DMS 273 (cell line): ENCODE measurements at regions not wholly inside any gene's neighbourhood (a gene's known extent, or its start where the extent isn't known, plus 50 kb on each side); places are given as distances from the start of the nearest gene placed in this dataset.

Source experiments
- DNase-seq: peaks from one replicate; lab custom pipeline; 2025; ENCODE audit not compliant: unreplicated experiment; lab: John Stamatoyannopoulos, UW

DNA sequence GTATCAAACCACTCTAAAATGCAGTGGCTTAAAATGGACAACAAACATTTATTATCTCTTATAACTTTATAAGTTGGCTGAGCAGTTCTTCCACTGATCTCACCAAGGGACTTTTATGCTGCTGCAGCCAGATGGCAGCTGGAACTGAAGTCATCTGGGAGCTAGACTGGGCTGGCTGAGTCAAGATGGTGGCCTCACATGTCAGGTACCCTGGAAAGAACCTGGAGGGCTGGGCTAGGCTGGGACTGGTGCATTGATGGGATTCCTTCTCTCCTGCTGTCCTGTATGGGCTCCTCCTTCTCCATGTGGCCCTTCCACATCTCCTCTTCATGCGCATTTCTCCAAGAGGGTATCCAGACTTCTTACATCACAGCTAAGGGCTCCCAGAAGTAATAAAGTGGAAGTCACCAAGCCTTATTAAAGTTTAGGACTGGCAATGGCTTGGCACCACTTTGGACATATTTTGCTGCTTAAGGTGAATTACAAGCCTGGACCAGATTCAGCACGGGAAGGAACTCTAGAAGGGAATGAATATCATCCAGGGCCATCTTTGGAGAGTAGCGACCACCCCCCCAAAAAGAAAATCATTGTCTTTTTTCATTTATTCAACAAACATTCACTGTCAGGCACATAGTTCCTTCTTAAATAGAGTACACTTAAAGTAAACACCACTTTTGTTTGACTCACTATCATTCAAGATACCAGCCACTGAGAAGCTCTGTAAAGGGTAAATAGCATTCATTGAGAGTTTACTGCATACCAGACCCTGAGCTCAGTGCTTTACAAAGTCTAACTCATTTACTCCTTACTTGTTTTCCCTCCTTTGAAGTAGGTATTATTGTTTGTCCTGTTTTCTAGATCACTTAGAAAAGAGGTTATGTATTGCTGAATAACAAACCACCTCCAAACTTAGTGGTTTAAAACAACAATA, 138.0 kb downstream of the ZFP36L2 start:
- peak; percentile 21 for DNase-seq

DNA sequence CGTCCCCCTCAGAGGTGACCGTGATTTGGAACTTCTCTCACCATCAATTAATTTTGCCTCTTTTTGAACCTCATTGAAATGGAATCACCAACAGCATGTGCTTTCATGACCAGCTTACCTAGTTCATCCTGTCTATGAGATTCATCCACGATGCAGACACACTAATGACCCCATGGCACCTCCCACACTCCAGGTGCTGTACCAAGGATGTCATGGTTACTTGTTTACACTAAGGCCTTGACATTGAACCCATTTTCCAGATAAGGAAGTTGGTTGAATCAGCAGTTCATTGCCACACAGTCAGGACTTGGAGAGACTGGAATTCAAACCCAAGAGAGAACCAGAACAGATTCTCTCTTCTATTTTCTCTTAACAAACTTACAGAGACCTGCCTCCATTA, 139.0 kb downstream of the ZFP36L2 start:
- DNase-seq: no peak

DNA sequence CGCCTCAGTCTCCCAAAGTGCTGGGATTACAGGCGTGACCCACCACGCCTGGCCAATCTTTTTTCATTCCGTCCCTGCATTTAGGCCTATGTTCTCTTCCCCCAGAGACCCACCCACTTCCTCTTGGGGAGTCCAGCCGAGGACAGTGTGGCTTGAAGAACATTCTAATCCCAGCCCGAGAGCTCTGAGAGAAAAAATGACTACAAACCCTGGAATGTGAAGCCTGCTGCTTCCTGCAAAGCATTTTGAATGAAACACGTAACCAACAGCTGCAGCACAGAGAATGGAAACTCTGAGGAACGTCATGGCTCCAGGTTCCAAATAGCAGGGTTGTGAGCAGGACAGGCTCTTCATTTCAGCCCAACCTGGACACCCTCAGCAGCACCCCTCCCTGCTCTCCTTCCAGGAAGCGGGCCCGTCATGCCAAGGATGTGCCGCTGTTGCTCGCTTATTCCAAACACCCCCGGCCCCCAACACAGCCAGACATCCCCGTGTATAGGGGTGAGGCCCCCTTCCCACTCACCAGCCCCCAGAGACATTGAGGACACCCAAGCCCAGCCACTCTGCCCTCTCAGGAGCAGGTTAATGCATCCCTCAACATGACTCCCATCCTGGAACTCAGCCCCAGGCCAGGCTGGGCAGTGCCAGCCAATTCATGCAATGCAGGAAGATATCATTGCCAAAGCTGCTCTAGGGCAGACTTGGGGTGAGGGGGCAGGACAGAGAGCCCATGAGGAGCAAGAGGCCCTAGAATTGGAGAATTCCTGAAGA, 139.8 kb downstream of the ZFP36L2 start:
- no peak for DNase-seq

DNA sequence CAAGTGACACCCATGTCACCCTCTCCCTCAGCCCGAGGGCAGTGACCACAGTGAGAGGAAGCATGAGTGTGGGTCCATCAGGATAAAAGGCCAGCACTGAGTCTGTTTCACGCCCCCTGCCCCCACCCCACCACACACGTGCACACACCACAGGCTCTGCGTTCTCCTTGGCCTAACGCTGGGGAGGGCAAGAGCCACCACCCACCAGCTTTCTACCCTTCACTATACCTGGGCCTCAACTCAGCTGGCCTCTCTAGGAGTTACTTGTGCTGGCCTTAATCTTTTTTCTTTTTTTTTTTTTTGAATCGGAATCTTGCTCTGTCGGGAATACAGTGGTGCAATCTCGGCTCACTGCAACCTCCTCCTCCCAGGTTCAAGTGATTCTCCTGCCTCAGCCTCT, 140.5 kb downstream of the ZFP36L2 start:
- no peak for DNase-seq

DNA sequence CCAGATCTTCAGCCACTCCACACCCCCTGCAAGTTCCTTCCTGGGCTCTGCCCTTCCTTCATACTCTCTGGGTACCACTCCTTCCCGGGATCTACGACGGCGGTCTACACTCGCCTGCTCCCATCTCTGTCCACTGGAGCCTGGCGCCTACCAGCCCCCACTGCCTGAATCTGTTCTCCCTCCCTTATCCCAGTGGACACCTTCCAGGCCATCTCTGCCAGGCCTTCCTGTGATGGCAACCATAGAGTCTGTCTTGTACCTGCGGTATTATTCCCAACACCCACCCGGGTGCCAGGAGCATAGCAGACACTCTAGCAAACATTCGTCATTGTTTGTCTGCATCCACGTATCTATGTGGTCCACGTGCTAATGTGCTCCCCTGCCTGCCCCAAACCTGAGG, 140.9 kb downstream of the ZFP36L2 start:
- no peak for DNase-seq

DNA sequence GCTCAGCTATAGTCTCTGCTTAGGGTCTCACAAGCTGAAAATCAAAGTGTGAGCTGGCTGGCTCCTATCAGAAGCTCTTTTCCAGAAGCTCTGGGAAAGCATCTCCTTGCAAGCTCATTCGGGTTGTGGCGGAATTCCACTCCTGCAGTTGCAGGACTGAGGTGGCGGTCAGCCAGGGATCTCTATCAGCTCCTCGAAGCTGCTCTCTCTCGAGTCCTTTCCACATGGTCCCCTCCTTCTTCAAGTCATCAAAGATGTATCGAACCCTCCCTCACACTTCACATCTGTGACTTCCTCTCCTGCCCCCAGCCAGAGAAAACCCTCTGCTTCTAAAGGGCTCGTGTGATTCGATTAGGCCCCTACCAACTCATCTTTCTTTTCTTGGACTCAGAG, 141.7 kb downstream of the ZFP36L2 start:
- peak; percentile 23 for DNase-seq

DNA sequence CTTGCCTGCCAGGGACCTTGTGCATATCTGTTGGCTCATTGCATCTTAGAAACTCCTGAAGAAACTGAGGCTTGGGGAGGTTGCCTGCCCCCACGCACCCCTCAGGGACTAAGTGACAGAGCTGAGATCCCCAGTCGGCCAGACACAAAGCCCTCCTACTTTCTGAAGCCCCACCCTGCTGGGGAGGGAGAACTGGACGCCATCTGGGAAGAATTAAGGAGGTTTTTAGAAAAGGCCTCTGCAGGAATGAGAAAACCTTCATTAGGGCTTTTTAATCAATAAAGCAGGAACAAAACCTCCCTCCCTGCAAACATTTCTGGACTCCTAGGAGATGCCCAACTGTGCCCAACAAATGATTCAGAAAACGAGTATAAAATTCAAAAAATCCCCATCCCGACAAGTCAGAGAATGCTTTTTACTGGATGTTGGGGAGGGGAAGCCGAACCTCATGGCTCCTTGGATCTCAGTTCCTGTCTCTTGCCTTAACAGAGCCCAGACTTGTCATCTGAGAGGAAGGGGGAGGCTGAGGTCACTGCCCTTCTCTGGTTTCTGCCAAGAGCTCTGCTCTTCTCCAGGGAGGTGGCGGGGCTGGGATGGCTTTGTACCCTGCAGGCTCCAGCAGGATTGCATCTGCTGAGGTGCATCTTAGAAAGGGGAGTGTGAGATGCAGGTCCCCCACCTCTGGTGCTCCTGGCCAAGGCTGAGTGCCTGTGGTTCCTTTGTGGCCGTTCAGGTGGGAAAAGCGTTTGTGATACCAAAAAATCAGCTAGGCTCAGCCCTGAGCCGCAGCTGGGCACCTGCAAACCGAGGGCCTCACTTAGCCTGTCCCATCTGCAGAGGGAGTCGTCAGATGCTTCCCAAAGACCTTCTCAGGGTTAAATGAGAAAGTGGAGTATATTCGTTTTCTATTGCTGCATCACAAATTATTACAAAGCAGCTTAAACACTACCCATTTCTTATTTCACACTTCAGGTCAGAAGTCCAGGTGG, 142.4 kb downstream of the ZFP36L2 start:
- DNase-seq: peak; percentile 49

DNA sequence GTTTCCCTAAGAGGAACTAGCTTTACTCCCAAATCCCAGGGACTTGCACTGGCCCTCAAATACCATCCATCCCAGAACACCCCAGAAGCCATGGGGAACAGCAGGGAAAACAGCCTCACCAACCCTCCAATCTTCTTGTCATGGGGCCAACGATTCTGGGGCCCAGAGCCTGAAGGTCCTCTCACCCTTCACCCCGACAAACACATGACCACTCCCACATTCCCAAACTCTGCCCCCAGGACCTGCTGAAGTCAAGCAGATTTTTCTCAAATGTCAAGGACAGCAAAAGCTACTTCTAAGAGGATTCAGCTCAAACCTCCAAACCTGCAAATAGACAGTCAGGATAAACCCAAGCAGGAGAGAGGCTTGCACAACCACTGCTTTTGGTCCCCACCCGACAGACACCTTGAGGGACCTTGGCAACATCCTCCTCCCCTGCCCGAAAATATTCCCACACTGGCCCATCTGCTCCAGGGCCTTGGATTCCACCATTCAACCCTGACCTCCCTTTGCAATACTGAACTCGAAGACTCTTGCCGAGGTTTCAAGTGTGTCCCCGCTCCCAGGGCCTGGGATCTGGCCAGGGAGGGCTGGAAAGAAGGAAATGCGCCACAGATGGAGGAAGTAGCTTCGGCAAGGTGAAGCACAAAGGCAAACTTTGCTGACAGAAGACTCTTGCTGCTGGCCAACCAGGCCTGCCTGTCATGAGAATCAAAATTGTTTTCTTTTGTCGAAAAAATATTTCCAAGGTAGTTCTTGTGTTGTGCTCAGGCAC, 143.3 kb downstream of the ZFP36L2 start:
- peak; percentile 21 for DNase-seq

DNA sequence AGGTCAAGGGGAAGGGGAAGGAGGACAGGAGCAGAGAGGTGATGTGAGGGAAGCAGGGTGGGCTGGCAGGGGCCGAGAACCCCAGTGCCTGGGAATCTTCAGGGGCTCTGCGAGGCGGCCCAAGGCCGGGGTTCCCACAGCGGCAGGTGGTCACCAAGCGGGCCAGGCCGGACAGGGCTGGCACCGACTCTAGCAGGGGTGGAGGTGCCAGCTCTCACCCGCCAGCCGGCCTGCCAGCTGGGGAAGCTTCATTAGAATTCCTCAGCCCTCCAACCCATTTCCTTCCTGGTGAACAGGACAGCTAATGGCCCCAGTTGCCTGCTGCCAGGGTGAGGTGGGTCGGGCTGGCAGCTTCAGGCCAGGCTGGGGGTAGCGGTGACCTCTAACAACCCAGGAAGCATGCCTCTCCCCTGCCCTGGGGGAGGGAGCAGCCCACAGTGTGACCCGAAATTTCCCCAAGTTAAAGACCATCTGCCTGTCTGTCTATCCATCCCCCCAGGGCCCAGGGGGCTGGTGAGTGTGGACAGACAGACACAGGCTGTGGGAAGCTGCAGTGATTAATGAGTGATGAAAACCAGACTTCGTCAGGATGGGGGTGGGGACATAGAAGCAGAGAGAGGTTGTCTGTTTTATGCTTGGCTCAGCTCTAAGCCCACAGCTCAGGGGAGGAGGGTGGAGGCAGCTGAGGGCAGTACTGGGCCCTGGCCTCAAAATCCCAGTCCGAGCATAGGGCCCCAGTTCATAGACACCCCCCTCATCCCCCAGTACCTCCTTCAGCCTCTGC, 144.1 kb downstream of the ZFP36L2 start:
- DNase-seq: peak; percentile 66

DNA sequence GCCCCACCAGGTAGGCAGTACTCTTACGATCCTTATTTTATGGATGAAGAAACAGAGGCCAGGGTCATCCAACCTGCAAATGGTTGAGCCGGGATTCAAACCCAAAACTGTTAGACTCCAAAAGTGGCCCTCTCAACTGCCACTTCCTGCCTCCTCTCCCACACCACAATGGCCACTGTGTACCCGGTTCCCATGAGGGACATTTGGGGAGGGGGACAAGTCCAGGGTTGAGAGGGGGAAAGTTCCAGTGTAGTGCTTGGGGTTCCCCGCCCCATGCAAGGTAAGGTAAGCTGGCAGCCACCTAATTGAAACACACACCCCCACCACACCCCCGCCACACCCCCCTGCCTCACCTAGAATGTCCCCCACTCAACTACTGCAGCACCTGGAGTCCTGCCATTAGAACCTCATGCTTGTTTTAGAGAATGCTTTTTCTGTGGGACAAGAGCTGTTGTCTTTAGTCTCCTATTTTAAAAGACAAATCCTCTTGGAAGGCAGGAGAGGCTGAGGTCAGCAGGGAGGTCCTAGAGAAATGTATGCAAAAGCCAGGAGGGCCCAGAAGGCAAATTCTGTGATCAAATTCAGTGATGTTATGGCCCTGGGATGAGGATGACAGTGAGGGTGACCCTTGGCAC, 145.2 kb downstream of the ZFP36L2 start:
- DNase-seq: no peak

DNA sequence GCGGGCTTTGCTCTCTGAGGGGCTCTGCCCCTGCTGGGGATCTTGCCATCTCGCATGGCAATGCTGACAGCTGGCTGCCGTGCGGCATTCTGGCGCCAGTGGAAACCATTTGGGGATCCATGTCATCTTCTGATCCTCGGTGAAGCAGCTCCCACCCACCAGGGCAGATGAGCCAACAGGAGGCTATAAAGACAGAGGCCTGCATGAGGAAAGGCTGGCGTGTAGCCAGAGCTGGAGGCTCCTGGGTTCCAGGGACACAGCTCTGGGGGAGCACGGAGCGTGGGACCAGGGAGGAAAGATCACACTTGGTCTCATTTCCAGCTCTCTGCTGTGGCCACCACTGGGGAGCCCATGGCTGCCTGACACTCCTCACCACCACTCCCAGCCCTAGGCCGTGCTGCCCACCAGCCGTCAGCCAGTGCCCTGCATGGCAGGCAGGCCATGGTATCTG, 145.8 kb downstream of the ZFP36L2 start:
- DNase-seq: no peak

DNA sequence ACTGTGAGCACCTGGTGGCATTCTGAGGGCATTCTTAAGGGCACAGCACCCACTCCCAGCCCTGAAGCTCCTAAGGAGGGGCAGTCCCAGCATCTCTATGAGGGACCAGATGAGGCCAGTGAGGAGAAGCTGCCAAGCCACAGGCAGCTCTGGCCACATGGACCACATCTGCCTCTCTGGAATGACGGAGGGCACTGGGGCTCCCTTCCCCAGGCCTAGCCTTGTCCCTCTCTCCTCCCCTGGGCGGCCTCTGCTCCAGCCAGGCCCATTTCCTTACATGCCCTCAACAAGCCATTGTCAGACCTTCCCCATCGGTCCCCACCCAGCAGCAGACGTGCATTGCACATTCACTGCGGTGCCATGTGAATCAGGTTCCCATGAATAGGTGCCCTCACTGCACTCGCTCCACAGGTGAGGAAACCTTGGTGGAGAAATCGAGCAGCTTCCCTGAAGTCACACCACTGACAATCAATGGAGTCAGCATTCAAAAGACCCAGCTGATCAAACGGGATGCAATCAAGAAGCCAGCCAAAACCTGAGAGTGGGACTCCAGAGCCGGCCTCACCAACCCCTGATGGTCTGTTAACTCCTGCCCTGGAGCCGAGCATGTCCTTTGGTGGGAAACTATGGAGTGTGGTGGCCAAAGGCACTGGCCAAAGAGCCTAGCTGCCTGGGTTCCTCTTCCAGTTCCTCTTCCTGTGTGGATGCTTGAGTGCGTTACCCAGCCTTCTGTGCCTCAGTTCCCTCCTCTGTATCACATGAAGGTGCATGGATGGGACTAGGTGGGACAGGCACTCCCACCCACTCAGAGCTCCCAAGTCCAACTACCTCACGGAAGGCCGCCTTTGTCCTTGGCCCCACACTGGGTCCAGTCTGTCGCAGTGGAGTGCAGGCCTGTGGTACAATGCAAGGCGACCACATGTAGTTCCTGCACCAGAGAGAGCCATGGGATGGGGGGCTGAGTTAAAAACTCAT, 147.3 kb downstream of the ZFP36L2 start:
- DNase-seq: no peak

DNA sequence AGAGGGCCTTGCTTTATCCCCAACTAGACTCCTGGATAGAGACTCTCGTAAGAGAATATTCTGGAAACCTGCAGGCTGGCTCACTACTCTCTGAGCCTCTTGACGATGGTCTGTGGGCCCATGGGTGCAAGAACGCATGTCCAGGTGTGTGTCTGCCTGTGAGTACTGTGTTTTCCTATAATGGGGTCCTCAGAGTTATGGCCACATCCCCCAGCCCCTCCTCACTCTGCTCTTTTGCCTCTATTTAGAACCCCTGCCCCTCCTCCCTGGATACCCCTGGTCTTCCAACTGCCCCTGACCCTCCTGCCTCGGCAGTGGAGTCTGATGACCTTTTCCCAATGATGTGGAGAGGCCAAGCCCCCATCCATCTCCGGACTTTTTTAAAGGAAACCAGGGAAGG, 148.1 kb downstream of the ZFP36L2 start:
- DNase-seq: no peak

DNA sequence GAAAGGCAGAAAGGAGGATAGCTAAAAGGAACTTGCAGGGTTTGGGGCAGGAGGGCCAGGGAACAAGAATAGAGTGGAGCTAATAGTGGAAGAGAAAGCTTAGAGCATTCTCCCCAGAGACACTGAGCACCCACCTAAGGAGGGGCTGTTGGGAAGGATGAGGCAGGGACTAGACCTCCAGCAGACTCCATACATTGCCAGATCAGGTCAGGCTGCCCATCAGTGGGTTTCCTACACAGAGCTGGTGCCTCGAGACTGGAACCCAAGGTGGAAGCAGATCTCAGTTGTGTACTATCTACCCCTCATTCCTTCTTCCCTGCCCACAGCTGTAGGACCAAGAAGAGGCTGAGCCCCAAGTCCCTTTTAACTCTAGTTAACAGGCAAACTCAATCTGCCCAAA, 148.5 kb downstream of the ZFP36L2 start:
- DNase-seq: no peak

DNA sequence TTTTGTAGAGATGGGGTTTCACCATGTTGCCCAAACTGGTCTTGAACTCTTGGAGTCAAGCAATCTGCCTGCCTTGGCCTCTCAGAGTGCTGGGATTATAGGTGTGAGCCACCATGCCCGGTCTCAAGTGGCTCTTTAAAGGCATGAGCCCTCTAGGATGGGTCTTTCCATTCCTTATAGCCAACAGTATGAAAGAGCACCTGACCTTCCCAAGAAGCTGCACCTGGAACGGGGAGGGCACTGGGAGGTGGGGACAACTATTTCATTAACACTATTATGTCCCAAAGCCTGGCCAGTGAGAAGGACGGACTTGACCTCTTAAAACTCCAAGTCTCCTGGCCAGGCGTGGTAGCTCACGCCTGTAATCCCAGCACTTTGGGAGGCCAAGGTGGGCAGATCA, 149.7 kb downstream of the ZFP36L2 start:
- no peak for DNase-seq

DNA sequence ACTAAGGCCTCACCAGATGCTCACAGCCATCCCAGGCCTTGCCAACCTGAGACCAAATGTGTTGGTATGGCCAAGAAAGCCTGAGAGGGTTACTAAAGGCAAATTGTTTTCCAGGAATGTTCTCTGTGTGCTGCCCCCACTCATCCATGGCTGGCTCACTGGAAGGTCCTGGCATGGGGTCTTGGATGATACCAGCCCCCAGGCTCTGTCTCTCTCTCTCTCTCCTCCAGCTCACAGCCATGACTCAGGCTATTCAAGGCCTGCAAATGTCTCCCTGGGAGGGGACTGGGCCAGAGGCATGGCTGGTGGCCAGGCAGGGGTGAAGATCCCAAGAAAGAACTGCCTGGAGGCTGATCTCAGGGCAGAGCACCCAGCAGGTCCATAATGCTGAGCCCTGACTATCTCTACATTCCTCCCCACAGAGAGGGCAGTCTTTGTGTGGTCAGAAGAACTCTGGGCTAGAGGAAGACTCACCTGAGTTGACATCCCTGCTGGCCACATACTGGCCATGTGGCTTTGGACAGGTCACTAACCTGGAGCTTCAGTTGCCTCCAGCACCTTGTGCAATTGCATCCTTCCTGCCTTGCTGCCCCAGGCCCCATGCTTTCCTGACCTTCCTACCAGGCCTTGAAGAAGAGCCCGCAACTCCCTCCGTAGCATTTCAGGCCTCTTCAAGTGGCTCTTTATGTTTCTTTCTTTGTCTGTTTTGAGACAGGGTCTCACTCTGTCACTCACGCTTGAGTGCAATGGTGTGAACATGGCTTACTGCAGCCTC, 150.4 kb downstream of the ZFP36L2 start:
- DNase-seq: no peak

DNA sequence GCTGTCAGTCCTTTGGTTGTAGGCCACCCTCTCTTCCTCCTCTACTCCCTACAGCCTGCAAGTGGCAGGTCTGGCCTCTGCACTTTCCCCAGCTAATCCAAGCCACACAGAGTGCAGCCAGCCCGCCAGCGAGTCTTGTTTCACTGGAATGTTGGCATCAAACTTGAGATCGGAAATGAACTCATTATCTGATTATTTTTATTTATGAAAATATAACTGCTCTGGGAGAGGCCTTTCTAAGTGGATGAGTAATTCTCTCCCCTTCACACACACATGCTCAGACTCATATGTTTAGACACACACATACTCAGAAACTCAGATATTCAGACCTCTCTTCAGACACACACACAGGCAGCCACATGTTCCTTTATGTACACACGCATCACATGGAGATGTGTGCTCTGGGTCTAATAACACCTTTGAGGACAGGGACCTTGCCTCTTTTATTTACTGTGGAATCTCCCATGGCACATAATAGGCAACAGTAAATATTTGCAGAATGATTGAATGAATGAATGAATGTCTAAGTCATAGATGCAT, 151.3 kb downstream of the ZFP36L2 start:
- no peak for DNase-seq
